Loucy (cell line): ENCODE measurements at regions not wholly inside any gene's neighbourhood (a gene's known extent, or its start where the extent isn't known, plus 50 kb on each side); places are given as distances from the start of the nearest gene placed in this dataset.
A peak's percentile ranks its signal among the peaks of the same experiment; 100 is the strongest.

Source experiments
- H2AFZ ChIP-seq: fragments of 200-600 bp; sonication (generic); 2 replicates; pipeline ENCODE4 v1.6.0; 2016; ENCODE audit warnings: antibody characterized with exemption, mild to moderate bottlenecking, low read length, moderate library complexity
- H3F3A ChIP-seq: fragments of 200-600 bp; 2 replicates; pipeline ENCODE4 v1.6.0; 2016; ENCODE audit warnings: antibody characterized with exemption, low read depth, mild to moderate bottlenecking
- H3K27me3 ChIP-seq: fragments of 200-600 bp; sonication (generic); 2 replicates; pipeline ENCODE4 v1.6.1; 2014; ENCODE audit warnings: low read length, mild to moderate bottlenecking; ENCODE audit not compliant: insufficient read depth, poor library complexity, severe bottlenecking
- H3K36me3 ChIP-seq: fragments of 200-600 bp; sonication (generic); 2 replicates; pipeline ENCODE4 v1.6.1; 2016; ENCODE audit warnings: low read length; ENCODE audit not compliant: insufficient read depth
- H3K4me1 ChIP-seq: fragments of 200-600 bp; sonication (generic); 2 replicates; pipeline ENCODE4 v1.5.1; 2014; ENCODE audit warnings: low read length, mild to moderate bottlenecking; ENCODE audit not compliant: insufficient read depth, poor library complexity, severe bottlenecking
- H3K4me2 ChIP-seq: fragments of 200-600 bp; sonication (generic); 2 replicates; pipeline ENCODE4 v1.6.0; 2014; ENCODE audit warnings: antibody characterized with exemption, low read length, low read depth, mild to moderate bottlenecking; ENCODE audit not compliant: poor library complexity, severe bottlenecking
- H3K4me3 ChIP-seq: fragments of 200-600 bp; sonication (generic); 2 replicates; pipeline ENCODE4 v1.5.1; 2014; ENCODE audit warnings: low read length, mild to moderate bottlenecking, mixed read lengths; ENCODE audit not compliant: poor library complexity, severe bottlenecking
- H3K79me2 ChIP-seq: fragments of 200-600 bp; sonication (generic); 2 replicates; pipeline ENCODE4 v1.6.1; 2014; ENCODE audit warnings: low read length; ENCODE audit not compliant: insufficient read depth
- H3K9ac ChIP-seq: fragments of 200-600 bp; sonication (generic); 2 replicates; pipeline ENCODE4 v1.6.0; 2014; ENCODE audit warnings: mild to moderate bottlenecking, low read depth, low read length, moderate library complexity; ENCODE audit not compliant: poor library complexity, severe bottlenecking
- H3K9me2 ChIP-seq: fragments of 200-600 bp; sonication (generic); replicated peaks from 2 replicates; pipeline ENCODE4 v1.6.1; 2016; ENCODE audit warnings: low read depth, low read length, mixed read lengths
- H3K9me3 ChIP-seq: fragments of 200-600 bp; sonication (generic); 2 replicates; pipeline ENCODE4 v1.6.1; 2014; ENCODE audit warnings: mild to moderate bottlenecking, antibody characterized with exemption, low read length, low read depth; ENCODE audit not compliant: insufficient read depth
- H4K20me1 ChIP-seq: fragments of 200-600 bp; sonication (generic); 2 replicates; pipeline ENCODE4 v1.6.0; 2014; ENCODE audit warnings: antibody characterized with exemption, low read length, mild to moderate bottlenecking; ENCODE audit not compliant: insufficient read depth, poor library complexity, severe bottlenecking
- CTCF ChIP-seq: fragments of 200-600 bp; sonication (generic); conservative IDR thresholded peaks from 2 replicates; pipeline ENCODE4 v1.5.1; 2014; ENCODE audit warnings: mild to moderate bottlenecking, antibody characterized with exemption, low read length
- EZH2phosphoT487 ChIP-seq: fragments of 200-600 bp; IDR thresholded peaks from 2 replicates; pipeline ENCODE4 v1.6.1; 2018; ENCODE audit warnings: antibody characterized with exemption, mild to moderate bottlenecking, moderate library complexity, borderline replicate concordance

DNA sequence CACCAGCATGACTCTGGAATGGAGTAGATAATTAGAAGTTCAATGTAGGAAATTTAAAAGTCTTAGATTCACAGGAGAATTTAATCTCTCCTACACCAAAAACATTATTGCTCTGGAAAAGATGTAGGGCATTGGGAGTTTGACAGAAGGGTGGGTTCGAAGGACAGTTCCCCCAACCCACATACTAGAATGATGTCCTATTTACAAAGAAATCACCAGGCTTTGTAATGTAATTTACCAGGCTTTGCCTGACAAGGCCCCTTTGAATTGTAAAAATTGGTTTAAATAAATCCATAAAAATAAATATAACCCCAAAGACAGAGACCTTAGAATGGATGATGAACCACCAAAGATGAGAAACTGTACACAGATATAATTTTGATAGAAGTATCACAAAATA, 399.2 kb upstream of the GRID2 start:
- no peaks in the 10 kb centered on the region for H3K27me3 ChIP-seq
- no peak overlapping the region for H3K4me3 ChIP-seq
- H3K4me1 ChIP-seq, result no peaks in the 10 kb centered on the region
- no peaks in the 10 kb centered on the region for H3K36me3 ChIP-seq
- no peak overlapping the region for H3K4me2 ChIP-seq
- H3K9me3 ChIP-seq, result no peaks in the 10 kb centered on the region
- no peaks in the 10 kb centered on the region; the same call in 1 of the 2 replicates for H3K9me2 ChIP-seq
- H3K79me2 ChIP-seq, result no peaks in the 10 kb centered on the region
- TF ChIP-seq EZH2phosphoT487 (no peak), CTCF (no peak)
- H3K9ac ChIP-seq, result no peak overlapping the region
- H3F3A ChIP-seq, result no peaks in the 10 kb centered on the region
- H4K20me1 ChIP-seq, result no peaks in the 10 kb centered on the region
- no peak overlapping the region for H2AFZ ChIP-seq

DNA sequence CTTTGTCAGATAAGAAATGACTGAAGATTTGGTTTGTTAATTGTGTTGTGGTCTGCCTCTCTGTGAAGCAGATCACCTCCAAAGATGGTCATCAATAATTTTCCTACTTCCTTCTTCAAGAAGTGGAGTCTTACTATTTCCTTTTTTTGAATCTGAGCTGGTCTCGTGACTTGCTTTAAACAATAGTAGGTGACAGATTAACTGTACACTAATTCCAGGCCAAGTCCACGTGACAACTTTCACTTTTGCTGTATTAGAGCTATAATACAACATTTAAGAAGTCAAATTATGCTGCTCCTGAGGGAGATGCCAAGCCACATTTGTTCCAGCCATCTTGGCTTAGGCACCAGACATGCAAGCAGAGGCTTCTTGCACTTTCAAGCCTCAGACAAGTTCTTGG, 393.8 kb upstream of the GRID2 start:
- no peak overlapping the region for H3K9ac ChIP-seq
- no peak overlapping the region for H3K4me2 ChIP-seq
- H2AFZ ChIP-seq, result 0 out of 2 replicates have a peak overlapping the region, but pooled peaks have one; percentile 21
- H3K36me3 ChIP-seq, result no peaks in the 10 kb centered on the region
- no peaks in the 10 kb centered on the region for H4K20me1 ChIP-seq
- H3K9me3 ChIP-seq, result no peaks in the 10 kb centered on the region
- no peaks in the 10 kb centered on the region for H3K4me1 ChIP-seq
- TF ChIP-seq EZH2phosphoT487, result no peak
- no peak overlapping the region for H3K4me3 ChIP-seq
- no peaks in the 10 kb centered on the region for H3K79me2 ChIP-seq
- H3K9me2 ChIP-seq, result no peaks in the 10 kb centered on the region; the same call in 1 of the 2 replicates
- H3F3A ChIP-seq, result no peaks in the 10 kb centered on the region
- no peaks in the 10 kb centered on the region for H3K27me3 ChIP-seq

GRCh38 chr4:91914176-91914804, 389.5 kb upstream of the GRID2 start:
- Histone ChIP-seq H2AFZ (no peak overlapping the region), H3K9ac (no peak overlapping the region), H3K36me3 (no peaks in the 10 kb centered on the region), H3K9me3 (no peaks in the 10 kb centered on the region), H3K27me3 (no peaks in the 10 kb centered on the region), H3K4me3 (no peak overlapping the region), H3F3A (no peaks in the 10 kb centered on the region), H3K4me1 (no peaks in the 10 kb centered on the region), H3K79me2 (no peaks in the 10 kb centered on the region), H4K20me1 (no peaks in the 10 kb centered on the region), H3K4me2 (no peak overlapping the region), H3K9me2 (no peaks in the 10 kb centered on the region)
- TF ChIP-seq CTCF (no peak), EZH2phosphoT487 (no peak)

DNA sequence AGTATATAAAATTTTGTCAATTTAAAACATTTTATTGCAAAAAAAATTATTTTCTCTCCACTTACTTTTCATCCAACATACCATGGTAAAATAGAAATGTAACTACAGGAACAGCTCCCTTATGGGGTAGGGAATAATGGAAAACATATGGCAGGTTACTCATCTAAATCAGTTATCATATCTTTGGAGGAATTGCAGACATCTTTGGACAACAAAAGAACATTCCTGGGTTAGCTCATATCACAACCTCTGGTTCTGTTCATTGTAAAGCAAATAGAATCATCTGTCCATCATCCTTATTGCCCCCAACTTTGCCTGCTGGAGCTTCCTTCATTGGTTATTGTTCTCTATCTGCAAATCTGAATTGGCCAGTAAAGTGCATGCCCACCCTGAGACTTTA, 387.5 kb upstream of the GRID2 start:
- no peaks in the 10 kb centered on the region for H3K4me1 ChIP-seq
- H4K20me1 ChIP-seq, result no peaks in the 10 kb centered on the region
- no peak overlapping the region for H3K4me2 ChIP-seq
- H3K9me2 ChIP-seq, result no peaks in the 10 kb centered on the region
- TF ChIP-seq CTCF (no peak), EZH2phosphoT487 (no peak)
- H3K27me3 ChIP-seq, result no peaks in the 10 kb centered on the region
- H3K79me2 ChIP-seq, result no peaks in the 10 kb centered on the region
- H3K4me3 ChIP-seq, result no peak overlapping the region
- no peaks in the 10 kb centered on the region for H3K9me3 ChIP-seq
- H3K36me3 ChIP-seq, result no peaks in the 10 kb centered on the region
- H3K9ac ChIP-seq, result no peak overlapping the region
- H3F3A ChIP-seq, result no peaks in the 10 kb centered on the region
- H2AFZ ChIP-seq, result no peak overlapping the region
